Brain microvascular endothelial cell (primary cell): ENCODE measurements at regions not wholly inside any gene's neighbourhood (a gene's known extent, or its start where the extent isn't known, plus 50 kb on each side); places are given as distances from the start of the nearest gene placed in this dataset.

Experiments used
- DNase-seq: peaks from one replicate; pipeline ENCODE4 v3.0.0-alpha.2; 2020
- H3K27ac ChIP-seq: fragments of 250-450 bp; sonication (Bioruptor Pico); 2 replicates; pipeline ENCODE4 v1.5.1; 2020; ENCODE audit warnings: mild to moderate bottlenecking, moderate library complexity
- H3K27me3 ChIP-seq: fragments of 250-450 bp; sonication (Bioruptor Pico); replicated peaks from 2 replicates; pipeline ENCODE4 v1.5.1; 2020; ENCODE audit warnings: mild to moderate bottlenecking
- H3K36me3 ChIP-seq: fragments of 250-450 bp; sonication (Bioruptor Pico); replicated peaks from 2 replicates; pipeline ENCODE4 v1.5.1; 2020; ENCODE audit warnings: mild to moderate bottlenecking
- H3K4me3 ChIP-seq: 2 replicates; pipeline ENCODE4 v1.5.1; 2011; ENCODE audit warnings: low read depth, mild to moderate bottlenecking, control low read depth, low read length, moderate library complexity
- CTCF ChIP-seq: IDR thresholded peaks from 2 replicates; pipeline ENCODE4 v1.5.1; 2011; ENCODE audit warnings: low read depth, mild to moderate bottlenecking, moderate library complexity, low read length, control low read depth, inconsistent platforms; ENCODE audit errors: missing control alignments
- in situ Hi-C: cut with HindIII; loops from 2 replicates; pipeline ENCODE4 v1.10.0; 2017; ENCODE audit warnings: low sequenced_read_pairs, low pct_ligation_motif_present

GRCh38 chr22:48869161-48869560 lies 958.5 kb downstream of the BRD1 start:
- TF ChIP-seq CTCF: no peak

GRCh38 chr22:48868554-48868953 lies 959.1 kb downstream of the BRD1 start:
- Histone ChIP-seq H3K4me3 (no peak overlapping the region), H3K27ac (no peak overlapping the region), H3K36me3 (no peaks in the 10 kb centered on the region), H3K27me3 (no peaks in the 10 kb centered on the region)
- in situ Hi-C loops: no loop called here
- DNase-seq: no peak
- no peak for TF ChIP-seq CTCF

More at GRCh38 chr22:48869161-48869560, 958.5 kb downstream of the BRD1 start:
- DNase-seq: no peak
- H3K36me3 ChIP-seq: no peaks in the 10 kb centered on the region
- no peak overlapping the region for H3K27ac ChIP-seq
- in situ Hi-C loops: no loop called here
- no peaks in the 10 kb centered on the region for H3K27me3 ChIP-seq
- no peak overlapping the region for H3K4me3 ChIP-seq

GRCh38 chr22:48867891-48868290 lies 959.8 kb downstream of the BRD1 start:
- H3K4me3 ChIP-seq: no peak overlapping the region
- no peak for DNase-seq
- H3K27me3 ChIP-seq: no peaks in the 10 kb centered on the region
- no peak for TF ChIP-seq CTCF
- H3K27ac ChIP-seq: no peak overlapping the region
- in situ Hi-C loops: no loop called here
- no peaks in the 10 kb centered on the region for H3K36me3 ChIP-seq

GRCh38 chr22:48866906-48867681 lies 960.6 kb downstream of the BRD1 start:
- no peak for TF ChIP-seq CTCF
- H3K27ac ChIP-seq: no peak overlapping the region
- no peaks in the 10 kb centered on the region for H3K27me3 ChIP-seq
- in situ Hi-C loops: no loop called here
- no peaks in the 10 kb centered on the region for H3K36me3 ChIP-seq
- DNase-seq: no peak
- no peak overlapping the region for H3K4me3 ChIP-seq

GRCh38 chr22:48864748-48865147 lies 962.9 kb downstream of the BRD1 start:
- no peak for DNase-seq
- in situ Hi-C loops: no loop called here
- no peak overlapping the region for H3K27ac ChIP-seq
- H3K27me3 ChIP-seq: no peaks in the 10 kb centered on the region
- H3K4me3 ChIP-seq: no peak overlapping the region
- TF ChIP-seq CTCF: no peak
- no peaks in the 10 kb centered on the region for H3K36me3 ChIP-seq
